ENCODE measurements at regions not wholly inside any gene's neighbourhood (a gene's known extent, or its start where the extent isn't known, plus 50 kb on each side); places are given as distances from the start of the nearest gene placed in this dataset.
A peak's percentile ranks its signal among the peaks of the same experiment; 100 is the strongest.
"Not testable (repeated sequence)": the region's sequence is repeated elsewhere in the genome, so short reads cannot be mapped to it uniquely, and the experiment has no call there.

- no peak for DNase-seq
Measured at GRCh38 chr22:22346401-22347107, 102.0 kb downstream of the VPREB1 start.

GRCh38 chr22:22348127-22348814 lies 103.7 kb downstream of the VPREB1 start:
- no peak for DNase-seq

- DNase-seq = no peak
Measured at GRCh38 chr22:22348815-22349454, 104.3 kb downstream of the VPREB1 start.

- no peak for DNase-seq
Measured at GRCh38 chr22:22349455-22349836, 104.9 kb downstream of the VPREB1 start.

- DNase-seq = no peak
Measured at GRCh38 chr22:22351366-22351765, 106.8 kb downstream of the VPREB1 start.

GRCh38 chr22:22352371-22352999 lies 107.9 kb downstream of the VPREB1 start:
- no peak for DNase-seq

GRCh38 chr22:22355096-22355834 lies 110.7 kb downstream of the VPREB1 start:
- no peak for DNase-seq

GRCh38 chr22:22357024-22357883 lies 112.7 kb downstream of the VPREB1 start:
- peak; percentile 86 for DNase-seq

GRCh38 chr22:22358152-22358551 lies 113.6 kb downstream of the VPREB1 start:
- DNase-seq = no peak

GRCh38 chr22:22358686-22359085 lies 114.1 kb downstream of the VPREB1 start:
- no peak for DNase-seq

GRCh38 chr22:22359465-22359864 lies 114.9 kb downstream of the VPREB1 start:
- no peak for DNase-seq

GRCh38 chr22:22360014-22360413 lies 115.4 kb downstream of the VPREB1 start:
- no peak for DNase-seq

- no peak for DNase-seq
Measured at GRCh38 chr22:22362311-22362710, 117.7 kb downstream of the VPREB1 start.

- no peak for DNase-seq
Measured at GRCh38 chr22:22362936-22363335, 118.3 kb downstream of the VPREB1 start.

- DNase-seq = no peak
Measured at GRCh38 chr22:22364207-22364606, 119.6 kb downstream of the VPREB1 start.

- no peak for DNase-seq
Measured at GRCh38 chr22:22366537-22366936, 122.0 kb downstream of the VPREB1 start.

- DNase-seq = no peak
Measured at GRCh38 chr22:22368516-22368915, 123.9 kb downstream of the VPREB1 start.

- DNase-seq = not testable (repeated sequence)
Measured at GRCh38 chr22:22369219-22369963, 124.8 kb downstream of the VPREB1 start.

- DNase-seq = no peak
Measured at GRCh38 chr22:22369964-22370270, 125.3 kb downstream of the VPREB1 start.

GRCh38 chr22:22371031-22371541 lies 126.5 kb downstream of the VPREB1 start:
- DNase-seq = no peak

GRCh38 chr22:22372086-22372485 lies 127.5 kb downstream of the VPREB1 start:
- no peak for DNase-seq
